SK-N-SH treated with all-trans-retinoic acid at 6 μM for 48 hours (cell line): ENCODE measurements at regions not wholly inside any gene's neighbourhood (a gene's known extent, or its start where the extent isn't known, plus 50 kb on each side); places are given as distances from the start of the nearest gene placed in this dataset.
"Not testable (repeated sequence)": the region's sequence is repeated elsewhere in the genome, so short reads cannot be mapped to it uniquely, and the experiment has no call there.

Experiments
- ATAC-seq: fragments of 200-7000 bp; cut with Tn5 transposase; 3 replicates; pipeline ENCODE4 v1.9.1; 2020; ENCODE audit warnings: mild to moderate bottlenecking, moderate library complexity
- ARNTL ChIP-seq: fragments of 450-650 bp; formaldehyde crosslinking; IDR thresholded peaks from 2 replicates; pipeline ENCODE4 v1.5.0; 2020; ENCODE audit warnings: low read depth, mild to moderate bottlenecking, moderate library complexity, borderline replicate concordance
- BACH2 ChIP-seq: fragments of 250-450 bp; sonication (Bioruptor Pico); IDR thresholded peaks from 2 replicates; pipeline ENCODE4 v1.9.0; 2021; ENCODE audit warnings: mild to moderate bottlenecking, borderline replicate concordance
- CREB5 ChIP-seq: fragments of 250-450 bp; sonication (Bioruptor Pico); IDR thresholded peaks from 2 replicates; pipeline ENCODE4 v1.5.1; 2020; ENCODE audit warnings: low read depth, mild to moderate bottlenecking, moderate library complexity
- CSDC2 ChIP-seq: fragments of 250-450 bp; sonication (Bioruptor Pico); IDR thresholded peaks from 2 replicates; pipeline ENCODE4 v1.5.0; 2020; ENCODE audit warnings: mild to moderate bottlenecking, moderate library complexity
- CSRNP3 ChIP-seq: fragments of 250-450 bp; sonication (Bioruptor Pico); IDR thresholded peaks from 2 replicates; pipeline ENCODE4 v1.5.1; 2021; ENCODE audit warnings: mild to moderate bottlenecking, moderate library complexity
- ESRRG ChIP-seq: fragments of 250-450 bp; sonication (Bioruptor Pico); IDR thresholded peaks from 2 replicates; pipeline ENCODE4 v1.6.1; 2021; ENCODE audit warnings: mild to moderate bottlenecking
- GLIS3 ChIP-seq: fragments of 250-450 bp; sonication (Bioruptor Pico); IDR thresholded peaks from 2 replicates; pipeline ENCODE4 v1.5.0; 2020; ENCODE audit warnings: mild to moderate bottlenecking, moderate library complexity
- ISL1 ChIP-seq: fragments of 250-450 bp; sonication (Bioruptor Pico); IDR thresholded peaks from 2 replicates; pipeline ENCODE4 v2.1.2; 2022; ENCODE audit warnings: mild to moderate bottlenecking, moderate library complexity
- OSR1 ChIP-seq: fragments of 250-450 bp; sonication (Bioruptor Pico); IDR thresholded peaks from 2 replicates; pipeline ENCODE4 v1.8.0; 2022; ENCODE audit warnings: moderate library complexity, mild to moderate bottlenecking, inconsistent platforms
- PATZ1 ChIP-seq: fragments of 250-450 bp; sonication (Bioruptor Pico); IDR thresholded peaks from 2 replicates; pipeline ENCODE4 v1.8.0; 2020; ENCODE audit warnings: mild to moderate bottlenecking, moderate library complexity, borderline replicate concordance
- POU6F1 ChIP-seq: fragments of 250-450 bp; sonication (Bioruptor Pico); IDR thresholded peaks from 2 replicates; pipeline ENCODE4 v1.8.0; 2021; ENCODE audit warnings: low read depth, mild to moderate bottlenecking, moderate library complexity, borderline replicate concordance
- PPARA ChIP-seq: fragments of 250-450 bp; sonication (Bioruptor Pico); IDR thresholded peaks from 2 replicates; pipeline ENCODE4 v1.5.0; 2020; ENCODE audit warnings: mild to moderate bottlenecking, borderline replicate concordance
- RARB ChIP-seq: fragments of 250-450 bp; sonication (Bioruptor Pico); IDR thresholded peaks from 2 replicates; pipeline ENCODE4 v1.8.0; 2021; ENCODE audit warnings: mild to moderate bottlenecking, moderate library complexity
- SNAI2 ChIP-seq: fragments of 250-450 bp; sonication (Bioruptor Pico); IDR thresholded peaks from 2 replicates; pipeline ENCODE4 v1.5.0; 2020; ENCODE audit warnings: mild to moderate bottlenecking, moderate library complexity
- TCF4 ChIP-seq: fragments of 250-450 bp; sonication (Bioruptor Pico); IDR thresholded peaks from 2 replicates; pipeline ENCODE4 v1.8.0; 2021; ENCODE audit warnings: mild to moderate bottlenecking, moderate library complexity, borderline replicate concordance
- TOX ChIP-seq: fragments of 250-450 bp; sonication (Bioruptor Pico); IDR thresholded peaks from 2 replicates; pipeline ENCODE4 v1.8.0; 2021; ENCODE audit warnings: mild to moderate bottlenecking, moderate library complexity, borderline replicate concordance
- ZC3H10 ChIP-seq: fragments of 250-450 bp; sonication (Bioruptor Pico); IDR thresholded peaks from 2 replicates; pipeline ENCODE4 v1.5.1; 2021; ENCODE audit warnings: mild to moderate bottlenecking, moderate library complexity
- ZFP3 ChIP-seq: fragments of 250-450 bp; sonication (Bioruptor Pico); IDR thresholded peaks from 2 replicates; pipeline ENCODE4 v1.5.0; 2020; ENCODE audit warnings: mild to moderate bottlenecking, moderate library complexity
- ZFP30 ChIP-seq: fragments of 450-650 bp; formaldehyde crosslinking; IDR thresholded peaks from 2 replicates; pipeline ENCODE4 v1.5.0; 2022; ENCODE audit warnings: mild to moderate bottlenecking, moderate library complexity
- ZNF565 ChIP-seq: fragments of 450-650 bp; formaldehyde crosslinking; conservative IDR thresholded peaks from 2 replicates; pipeline ENCODE4 v1.5.0; 2020; ENCODE audit warnings: low read depth, mild to moderate bottlenecking, moderate library complexity
- ZNF70 ChIP-seq: fragments of 450-650 bp; formaldehyde crosslinking; IDR thresholded peaks from 2 replicates; pipeline ENCODE4 v1.5.0; 2020; ENCODE audit warnings: mild to moderate bottlenecking, moderate library complexity
- ZNF8 ChIP-seq: fragments of 450-650 bp; formaldehyde crosslinking; IDR thresholded peaks from 2 replicates; pipeline ENCODE4 v1.5.0; 2020; ENCODE audit warnings: mild to moderate bottlenecking, moderate library complexity
- TF ChIP-seq, protein P1 (sequence below): fragments of 250-450 bp; sonication (Bioruptor Pico); IDR thresholded peaks from 2 replicates; pipeline ENCODE4 v1.5.0; 2020; ENCODE audit warnings: mild to moderate bottlenecking, moderate library complexity

DNA sequence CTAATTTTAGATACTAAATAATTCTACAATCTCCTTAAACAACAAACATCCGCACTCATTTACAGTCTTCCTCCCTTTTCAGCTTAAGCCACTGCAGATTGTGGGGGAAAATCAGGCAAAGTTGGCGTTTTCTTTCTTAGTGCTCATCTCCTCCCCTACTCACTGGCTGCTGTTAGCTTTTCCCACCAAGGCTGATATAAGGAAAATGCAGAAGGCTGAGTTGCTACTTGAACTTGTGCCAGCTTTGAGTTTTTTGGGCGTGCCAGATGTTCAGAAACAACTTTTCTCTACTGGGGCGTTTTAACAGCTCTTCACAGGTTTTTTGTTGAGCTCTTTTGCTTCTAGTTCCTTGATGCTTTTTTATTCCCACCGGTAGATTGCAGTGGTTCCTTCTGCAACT is 222.0 kb downstream of the PYDC2 start:
- no peak for ATAC-seq
- no peak for TF ChIP-seq ZC3H10
- TF ChIP-seq ARNTL = no peak
- TF ChIP-seq TOX (CRISPR knock-in tag) = no peak
- no peak for TF ChIP-seq ZFP3 (CRISPR knock-in tag)
- TF ChIP-seq ZFP30 (CRISPR knock-in tag) = no peak
- TF ChIP-seq ZNF8 (CRISPR knock-in tag) = no peak
- no peak for TF ChIP-seq SNAI2 (CRISPR knock-in tag)
- no peak for TF ChIP-seq RARB (CRISPR knock-in tag)
- no peak for TF ChIP-seq GLIS3
- no peak for TF ChIP-seq BACH2 (CRISPR knock-in tag)
- TF ChIP-seq PATZ1 = no peak
- no peak for TF ChIP-seq ISL1 (CRISPR knock-in tag)
- TF ChIP-seq, protein P1, sequence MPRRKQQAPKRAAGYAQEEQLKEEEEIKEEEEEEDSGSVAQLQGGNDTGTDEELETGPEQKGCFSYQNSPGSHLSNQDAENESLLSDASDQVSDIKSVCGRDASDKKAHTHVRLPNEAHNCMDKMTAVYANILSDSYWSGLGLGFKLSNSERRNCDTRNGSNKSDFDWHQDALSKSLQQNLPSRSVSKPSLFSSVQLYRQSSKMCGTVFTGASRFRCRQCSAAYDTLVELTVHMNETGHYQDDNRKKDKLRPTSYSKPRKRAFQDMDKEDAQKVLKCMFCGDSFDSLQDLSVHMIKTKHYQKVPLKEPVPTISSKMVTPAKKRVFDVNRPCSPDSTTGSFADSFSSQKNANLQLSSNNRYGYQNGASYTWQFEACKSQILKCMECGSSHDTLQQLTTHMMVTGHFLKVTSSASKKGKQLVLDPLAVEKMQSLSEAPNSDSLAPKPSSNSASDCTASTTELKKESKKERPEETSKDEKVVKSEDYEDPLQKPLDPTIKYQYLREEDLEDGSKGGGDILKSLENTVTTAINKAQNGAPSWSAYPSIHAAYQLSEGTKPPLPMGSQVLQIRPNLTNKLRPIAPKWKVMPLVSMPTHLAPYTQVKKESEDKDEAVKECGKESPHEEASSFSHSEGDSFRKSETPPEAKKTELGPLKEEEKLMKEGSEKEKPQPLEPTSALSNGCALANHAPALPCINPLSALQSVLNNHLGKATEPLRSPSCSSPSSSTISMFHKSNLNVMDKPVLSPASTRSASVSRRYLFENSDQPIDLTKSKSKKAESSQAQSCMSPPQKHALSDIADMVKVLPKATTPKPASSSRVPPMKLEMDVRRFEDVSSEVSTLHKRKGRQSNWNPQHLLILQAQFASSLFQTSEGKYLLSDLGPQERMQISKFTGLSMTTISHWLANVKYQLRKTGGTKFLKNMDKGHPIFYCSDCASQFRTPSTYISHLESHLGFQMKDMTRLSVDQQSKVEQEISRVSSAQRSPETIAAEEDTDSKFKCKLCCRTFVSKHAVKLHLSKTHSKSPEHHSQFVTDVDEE = no peak
- TF ChIP-seq PPARA = no peak
- TF ChIP-seq TCF4 (CRISPR knock-in tag) = no peak
- TF ChIP-seq, all 23 proteins: peak for 0

DNA sequence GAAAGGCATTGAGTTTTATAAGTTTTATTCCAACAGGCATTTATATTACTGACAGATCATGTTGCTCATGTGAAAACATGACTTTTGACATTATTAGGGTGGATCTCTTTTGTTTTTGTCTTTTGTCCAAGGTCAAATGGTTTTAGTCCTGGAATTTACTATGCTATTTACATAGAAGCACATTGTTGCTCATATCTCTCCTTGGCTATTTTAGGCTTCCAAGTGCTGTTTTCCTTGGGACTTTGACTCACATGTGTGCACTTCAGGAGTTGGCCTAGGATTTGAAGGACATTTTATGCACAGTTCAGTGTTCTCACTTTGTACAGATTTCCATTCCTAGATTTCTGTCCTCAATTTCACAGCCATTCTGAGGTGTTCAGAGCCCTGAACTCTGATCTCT is 225.7 kb downstream of the PYDC2 start:
- ATAC-seq = no peak
- TF ChIP-seq ARNTL = no peak
- no peak for TF ChIP-seq ZFP3 (CRISPR knock-in tag)
- no peak for TF ChIP-seq BACH2 (CRISPR knock-in tag)
- TF ChIP-seq ZFP30 (CRISPR knock-in tag) = no peak
- no peak for TF ChIP-seq CSRNP3
- TF ChIP-seq OSR1 (CRISPR knock-in tag) = no peak
- no peak for TF ChIP-seq ZNF70 (CRISPR knock-in tag)
- no peak for TF ChIP-seq ZC3H10

DNA sequence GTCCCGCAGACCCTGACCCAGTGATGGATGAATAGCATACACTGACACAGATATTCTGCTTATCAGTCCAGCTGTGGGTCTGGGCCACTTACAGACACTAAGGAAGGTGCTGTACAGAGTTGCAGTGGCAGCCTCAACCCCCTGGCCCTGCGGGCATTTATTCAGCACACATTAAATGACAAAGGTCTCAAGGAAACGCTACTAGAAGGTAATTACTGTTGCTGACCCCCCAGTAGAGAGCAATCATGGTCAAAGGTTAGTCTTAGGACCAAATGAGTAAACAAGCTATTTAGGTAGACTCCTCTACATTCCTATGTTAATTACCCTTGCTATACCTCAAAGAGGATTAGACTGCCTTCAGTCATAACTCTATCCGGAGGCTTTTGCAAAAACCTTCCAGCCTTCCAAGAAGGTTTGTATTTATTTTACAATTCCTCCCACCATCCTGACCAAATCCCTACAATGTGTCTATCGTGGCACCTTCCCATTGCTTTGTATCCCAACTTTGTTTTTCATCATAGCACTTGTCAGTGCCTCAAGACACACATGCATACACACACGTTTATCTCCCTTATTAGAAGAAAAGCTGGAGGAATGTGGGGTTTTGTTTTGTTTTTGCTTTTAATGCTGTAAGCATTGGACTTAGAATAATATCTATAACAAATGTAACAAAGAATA is 227.9 kb downstream of the PYDC2 start:
- no peak for ATAC-seq
- TF ChIP-seq POU6F1 (CRISPR knock-in tag) (no peak), GLIS3 (no peak), TOX (CRISPR knock-in tag) (no peak), OSR1 (CRISPR knock-in tag) (no peak), ZC3H10 (no peak), TCF4 (CRISPR knock-in tag) (no peak), CSRNP3 (no peak), ZNF8 (CRISPR knock-in tag) (no peak), CSDC2 (CRISPR knock-in tag) (no peak), SNAI2 (CRISPR knock-in tag) (no peak), BACH2 (CRISPR knock-in tag) (no peak), ZNF565 (CRISPR knock-in tag) (no peak), CREB5 (CRISPR knock-in tag) (no peak), ESRRG (CRISPR knock-in tag) (no peak), ZFP3 (CRISPR knock-in tag) (no peak), ARNTL (no peak), RARB (CRISPR knock-in tag) (no peak)
- TF ChIP-seq, protein P1 = no peak

DNA sequence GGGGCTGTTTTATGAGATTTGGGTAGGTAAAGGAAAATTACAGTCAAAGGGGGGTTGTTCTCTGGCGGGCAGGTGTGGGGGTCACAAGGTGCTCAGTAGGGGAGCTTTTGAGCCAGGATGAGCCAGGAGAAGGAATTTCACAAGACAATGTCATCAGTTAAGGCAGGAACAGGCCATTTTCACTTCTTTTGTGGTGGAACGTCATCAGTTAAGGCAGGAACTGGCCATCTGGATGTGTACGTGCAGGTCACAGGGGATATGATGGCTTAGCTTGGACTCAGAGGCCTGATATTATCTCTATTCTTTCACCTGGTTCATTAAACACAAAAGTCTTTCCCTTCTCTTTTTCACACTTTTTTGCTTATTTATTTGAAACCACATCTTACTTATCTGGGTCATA is 230.2 kb downstream of the PYDC2 start:
- ATAC-seq = not testable (repeated sequence)
